GM21526 (cell line): ENCODE measurements at regions not wholly inside any gene's neighbourhood (a gene's known extent, or its start where the extent isn't known, plus 50 kb on each side); places are given as distances from the start of the nearest gene placed in this dataset.

Source experiments
- ATAC-seq: cut with Tn5 transposase; IDR thresholded peaks from one replicate; pipeline ENCODE4 v1.9.1; 2021; ENCODE audit warnings: moderate library complexity; ENCODE audit not compliant: unreplicated experiment, low FRiP score

- no peak for ATAC-seq
Observed at GRCh38 chr9:86798966-86799365, 148.3 kb downstream of the GAS1 start.

DNA sequence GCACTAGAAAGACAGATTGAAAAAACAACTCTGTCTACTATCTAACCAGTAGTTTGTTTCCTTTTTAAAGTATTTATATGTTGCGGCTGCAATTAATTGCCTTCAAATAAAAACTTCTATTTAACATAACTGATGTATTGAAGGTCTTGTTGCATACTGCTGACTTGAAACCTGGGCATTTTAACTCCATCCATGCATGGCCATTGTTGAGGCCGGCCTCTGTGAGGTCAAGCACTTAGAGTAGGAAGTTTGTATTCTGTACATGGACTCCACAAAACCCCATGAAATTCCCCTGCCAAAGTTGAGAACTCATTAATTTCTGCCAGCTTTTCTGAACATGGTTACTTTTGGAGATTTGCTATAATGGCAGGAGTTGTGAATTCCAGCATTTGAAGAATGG is 150.6 kb downstream of the GAS1 start:
- no peak for ATAC-seq

GRCh38 chr9:86795823-86796553 is 151.3 kb downstream of the GAS1 start:
- ATAC-seq = no peak

DNA sequence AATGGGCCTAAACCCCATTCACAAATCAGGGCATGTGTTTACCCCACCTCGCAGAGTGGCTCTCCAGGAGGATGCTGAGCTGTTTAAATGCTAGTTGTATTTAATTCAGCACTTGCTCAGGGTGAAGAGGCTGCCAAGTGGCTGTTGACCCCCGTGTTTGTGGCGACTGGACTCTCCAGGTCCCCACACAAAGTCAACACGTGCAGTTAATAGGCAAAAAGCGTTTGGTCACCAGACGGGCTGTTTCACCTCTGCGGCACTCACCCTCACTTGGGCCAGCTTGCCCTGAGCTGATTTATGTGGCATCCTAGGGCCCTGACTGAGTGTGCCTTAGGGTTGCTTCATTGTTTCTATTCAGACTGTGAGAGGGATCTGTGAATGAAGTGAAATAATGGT is 152.3 kb downstream of the GAS1 start:
- no peak for ATAC-seq

GRCh38 chr9:86794391-86795046 is 152.8 kb downstream of the GAS1 start:
- ATAC-seq = no peak

DNA sequence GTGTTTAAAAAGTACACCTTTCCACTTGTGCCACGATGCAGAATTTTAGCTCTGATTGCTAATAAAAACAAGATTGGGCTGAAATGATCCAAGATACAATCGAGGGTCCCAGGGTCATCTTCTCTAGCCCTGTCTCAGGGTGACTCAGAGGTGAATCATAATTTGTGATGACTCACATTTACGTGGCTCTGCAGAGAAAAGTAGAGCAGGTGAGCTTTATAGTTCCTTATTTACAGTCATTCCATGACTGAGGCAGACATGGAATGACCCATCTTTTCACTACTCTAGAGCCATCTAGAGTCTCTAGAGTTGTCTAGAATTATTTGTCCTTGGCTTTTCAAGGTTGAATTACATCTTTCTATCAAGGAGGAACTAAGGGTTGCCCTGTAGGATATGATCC is 155.2 kb downstream of the GAS1 start:
- ATAC-seq = no peak

GRCh38 chr9:86790805-86791204 is 156.5 kb downstream of the GAS1 start:
- no peak for ATAC-seq

DNA sequence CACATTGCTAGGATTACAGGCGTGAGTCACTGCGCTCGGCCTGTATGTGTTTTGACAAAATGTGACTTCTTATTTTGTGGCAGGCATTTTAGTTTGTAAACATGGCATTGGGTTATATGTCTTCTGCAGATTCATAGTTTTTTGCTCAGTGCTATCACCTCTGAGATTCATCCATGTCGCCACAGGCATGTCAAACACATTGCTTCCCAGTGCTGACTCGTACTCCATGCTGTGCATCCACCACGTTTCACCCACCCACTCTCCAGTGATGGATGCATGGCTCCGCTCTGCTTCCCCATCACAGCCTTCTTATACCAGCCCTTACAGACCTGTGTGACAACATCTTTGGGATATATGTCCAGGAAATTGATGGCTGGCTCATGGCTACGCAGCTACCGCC is 158.8 kb downstream of the GAS1 start:
- no peak for ATAC-seq

DNA sequence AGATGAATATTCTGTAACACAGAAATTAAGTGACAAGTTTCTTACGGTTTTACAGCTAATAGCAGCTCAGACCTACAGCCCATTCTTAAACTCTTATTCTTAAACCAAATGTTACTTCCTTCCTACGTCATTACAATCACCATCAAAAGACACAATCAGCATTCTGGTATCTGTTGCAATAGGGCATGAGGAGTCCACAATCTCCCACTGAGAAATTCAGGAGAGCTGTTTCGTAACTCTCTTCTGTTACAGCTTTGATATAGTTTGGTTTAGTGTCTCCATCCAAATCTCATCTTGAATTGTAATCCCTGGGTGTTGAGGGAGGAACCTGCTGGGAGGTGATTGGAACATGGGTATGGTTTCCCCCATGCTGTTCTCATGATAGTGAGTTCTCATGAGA is 163.4 kb downstream of the GAS1 start:
- no peak for ATAC-seq

DNA sequence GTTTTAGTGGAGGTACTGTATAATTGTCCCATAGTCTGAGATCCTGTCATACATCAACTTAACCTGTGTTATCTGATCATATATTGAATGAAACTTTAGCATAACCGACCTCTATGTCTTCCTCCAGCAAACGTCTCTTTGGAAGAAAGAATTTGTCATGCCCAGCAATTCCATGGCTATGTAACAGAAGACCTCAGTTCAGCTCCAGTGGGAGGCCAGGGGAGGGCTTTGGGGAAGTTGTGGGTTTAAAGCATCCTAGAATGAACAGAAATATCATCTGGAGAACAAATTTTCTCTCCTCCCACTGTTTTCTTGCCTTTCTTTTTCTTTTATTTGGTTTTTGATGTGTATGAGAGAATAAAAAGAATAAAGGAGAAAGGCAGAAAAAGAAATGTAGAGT is 164.5 kb downstream of the GAS1 start:
- no peak for ATAC-seq

DNA sequence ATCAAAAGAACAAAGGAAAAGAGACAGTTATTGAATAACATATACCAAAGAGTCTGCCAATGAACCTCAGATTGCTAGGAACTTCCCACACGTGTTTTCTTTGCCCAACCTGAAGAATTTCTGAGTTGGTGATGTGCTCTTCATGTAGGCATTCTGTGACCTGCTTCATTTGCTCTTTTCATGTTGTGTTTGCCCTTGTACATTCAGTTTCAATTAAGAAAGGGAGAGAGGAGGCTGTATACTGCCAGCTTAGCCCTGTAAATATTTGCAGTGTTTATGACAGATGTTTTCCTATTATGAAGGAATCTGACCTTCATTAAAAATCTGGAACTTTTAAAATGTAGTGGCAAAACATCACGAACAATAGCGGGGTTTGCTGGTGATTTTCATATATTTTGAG is 168.5 kb downstream of the GAS1 start:
- ATAC-seq = no peak

DNA sequence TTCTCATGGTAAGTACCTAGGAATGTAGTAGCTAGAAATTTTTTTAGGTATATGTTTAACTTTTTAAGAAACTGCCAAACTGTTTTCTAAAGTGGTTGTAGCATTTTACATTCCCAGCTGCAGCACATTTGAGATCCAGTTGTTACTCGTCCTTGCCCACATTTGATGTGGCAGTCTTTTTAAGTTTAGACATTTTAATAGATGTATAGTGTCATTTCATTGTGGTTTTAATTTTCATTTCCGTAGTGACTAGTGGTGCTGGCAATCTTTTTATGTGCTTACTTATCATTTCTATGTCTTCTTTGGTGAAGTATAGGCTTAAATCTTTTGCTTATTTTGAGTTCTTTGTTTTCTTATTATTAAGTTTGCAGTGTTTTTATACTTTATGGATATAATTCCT is 171.6 kb downstream of the GAS1 start:
- ATAC-seq = no peak

DNA sequence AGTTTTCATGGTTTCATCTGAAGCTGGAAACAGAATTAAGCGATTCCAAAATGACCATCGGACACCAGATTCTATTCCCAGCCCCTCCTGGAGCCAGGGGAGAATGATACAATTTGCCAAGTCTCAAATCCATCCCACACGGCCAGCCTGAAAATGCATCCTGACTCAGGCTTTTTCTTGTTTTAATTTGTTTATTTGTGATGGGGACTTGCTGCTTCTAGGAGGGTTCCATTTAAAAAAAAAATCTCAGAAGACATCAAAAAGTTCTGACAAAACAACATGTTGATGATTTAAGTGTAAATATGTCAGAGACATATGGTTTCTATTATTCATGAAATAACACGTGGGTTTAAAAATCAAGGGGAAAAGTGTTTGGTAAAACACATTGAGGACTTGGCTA is 173.2 kb downstream of the GAS1 start:
- no peak for ATAC-seq

DNA sequence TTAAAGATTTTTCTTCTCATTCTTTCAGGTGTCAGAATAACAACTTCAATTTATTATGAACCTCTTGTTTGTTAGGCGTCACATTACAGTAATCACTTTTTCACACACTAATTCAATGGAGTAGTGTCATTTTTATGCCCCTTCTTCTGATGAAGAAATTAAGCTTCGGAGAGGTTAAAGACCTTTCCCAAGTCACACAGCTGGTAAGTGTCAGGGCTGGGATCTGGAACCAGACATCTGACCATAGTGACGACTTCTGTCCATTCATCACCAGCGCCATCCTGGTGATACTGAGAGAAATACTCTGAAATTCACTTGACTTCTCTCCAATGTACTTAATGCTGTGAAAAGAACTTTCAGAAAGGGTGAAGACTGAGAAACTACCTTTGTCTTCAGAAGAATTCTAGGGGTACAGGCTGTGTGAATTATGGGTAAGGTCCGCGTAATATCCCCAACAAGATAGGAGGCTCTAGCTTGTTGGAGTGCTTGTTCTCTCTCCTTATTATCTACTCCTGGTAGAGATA is 173.8 kb downstream of the GAS1 start:
- ATAC-seq = no peak

DNA sequence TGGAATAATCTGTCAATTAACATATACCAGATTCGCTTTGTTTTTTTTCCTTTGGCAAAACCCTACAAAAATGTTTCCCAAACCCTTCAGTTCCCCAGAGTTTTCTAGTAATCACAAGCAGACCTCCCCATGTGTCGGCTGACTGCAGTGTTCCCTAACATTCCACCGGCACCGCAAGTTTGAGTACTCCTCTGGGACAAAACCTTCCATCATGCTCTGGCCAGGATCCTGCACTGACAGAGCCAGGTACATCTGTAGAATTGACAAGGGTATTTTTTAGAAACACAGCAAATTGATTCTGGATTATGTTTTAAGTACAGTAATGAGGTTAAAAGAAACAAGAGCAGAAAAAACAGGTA is 174.7 kb downstream of the GAS1 start:
- ATAC-seq = no peak

DNA sequence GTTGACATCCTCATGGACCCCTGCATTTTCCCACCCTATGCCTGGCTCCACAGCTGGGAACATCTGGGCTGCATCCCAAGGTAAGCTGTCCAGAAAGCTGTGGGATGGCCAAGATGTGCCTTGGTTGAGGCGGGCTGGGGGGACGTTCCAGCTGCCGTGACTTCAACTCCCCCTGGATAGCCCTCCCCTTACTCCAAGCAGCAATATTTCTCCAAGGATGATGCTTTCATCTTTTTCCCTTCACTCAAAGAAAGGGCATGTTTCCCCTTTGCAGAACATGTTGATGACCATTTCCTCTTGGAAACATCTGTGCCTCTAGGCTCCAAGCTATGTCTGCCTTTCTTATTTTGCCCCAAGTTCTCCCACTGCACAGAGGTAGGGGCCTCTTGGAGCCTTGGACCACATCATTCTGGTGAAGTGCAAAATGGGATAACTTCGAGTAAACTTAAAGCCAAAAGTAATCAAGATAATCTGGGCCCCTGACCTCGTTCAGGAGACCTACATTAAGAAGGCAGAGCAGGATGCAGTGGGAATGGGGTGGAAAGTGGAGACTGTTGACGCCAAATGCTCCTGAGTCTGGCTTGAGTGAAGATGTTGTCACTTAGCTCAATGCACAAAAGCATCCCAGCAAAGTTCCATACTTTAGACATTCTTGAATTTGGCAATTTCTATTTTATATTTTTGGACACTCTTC is 175.2 kb downstream of the GAS1 start:
- ATAC-seq = no peak

GRCh38 chr9:86771420-86771819 is 175.9 kb downstream of the GAS1 start:
- ATAC-seq = no peak

DNA sequence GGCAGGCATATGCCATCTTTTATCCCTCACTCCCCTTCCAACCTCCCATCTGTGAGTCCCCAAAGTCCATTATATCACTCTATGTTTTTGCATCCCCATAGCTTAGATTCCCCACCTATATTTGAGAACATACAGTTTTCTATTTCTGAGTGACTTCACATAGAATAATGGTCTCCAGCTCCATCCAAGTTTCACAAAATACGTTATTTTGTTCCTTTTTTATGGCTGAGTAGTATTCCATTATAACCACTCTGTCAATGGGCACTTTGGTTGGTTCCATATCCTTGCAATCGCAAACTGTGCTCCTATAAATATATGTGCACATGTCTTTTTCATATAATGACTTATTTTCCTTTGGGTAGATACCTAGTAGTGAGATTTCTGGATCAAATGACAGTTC is 178.6 kb downstream of the GAS1 start:
- no peak for ATAC-seq

DNA sequence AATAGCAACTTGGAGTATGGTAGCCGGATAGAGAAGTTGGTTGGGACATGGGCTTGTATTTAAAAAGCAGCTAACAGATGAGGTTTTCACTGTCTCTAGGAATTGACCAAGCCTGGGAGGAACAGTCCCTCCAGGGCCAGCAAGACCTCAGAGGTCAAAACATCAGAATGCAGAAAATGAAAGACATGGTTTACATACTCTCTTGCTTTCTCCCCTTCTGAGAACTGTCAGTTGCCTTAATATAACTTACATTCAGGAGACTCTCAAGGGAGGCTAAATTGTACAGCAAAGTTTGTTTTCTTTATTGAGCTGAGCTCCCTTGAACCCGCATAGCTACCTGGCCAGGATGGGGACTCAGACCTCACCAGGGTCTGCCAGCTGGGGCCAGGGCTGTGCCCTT is 179.3 kb downstream of the GAS1 start:
- no peak for ATAC-seq

DNA sequence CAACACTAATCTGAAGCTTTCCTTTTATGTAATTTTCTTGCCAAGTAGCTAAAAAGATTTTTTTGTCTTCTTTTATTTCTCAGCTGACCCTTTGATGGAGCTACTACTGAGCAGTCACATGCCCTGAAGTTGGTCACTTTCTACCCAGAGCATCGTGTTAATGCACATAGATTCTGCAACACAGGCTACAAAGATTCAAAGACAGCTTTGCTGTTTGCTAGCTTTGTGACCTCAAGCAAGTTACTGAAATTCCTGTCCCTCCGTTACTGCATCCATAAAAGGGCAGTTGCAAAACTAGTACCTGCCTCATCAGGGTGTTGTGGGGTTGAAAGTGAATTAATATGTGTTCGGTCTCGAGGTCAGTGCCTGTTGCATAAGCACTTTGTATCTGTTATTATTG is 179.9 kb downstream of the GAS1 start:
- ATAC-seq = no peak

GRCh38 chr9:86766912-86767311 is 180.4 kb downstream of the GAS1 start:
- no peak for ATAC-seq

- ATAC-seq = no peak
Observed at GRCh38 chr9:86766511-86766910, 180.8 kb downstream of the GAS1 start.
